ENCODE measurements at regions not wholly inside any gene's neighbourhood (a gene's known extent, or its start where the extent isn't known, plus 50 kb on each side); places are given as distances from the start of the nearest gene placed in this dataset.
"Not testable (repeated sequence)": the region's sequence is repeated elsewhere in the genome, so short reads cannot be mapped to it uniquely, and the experiment has no call there.

DNA sequence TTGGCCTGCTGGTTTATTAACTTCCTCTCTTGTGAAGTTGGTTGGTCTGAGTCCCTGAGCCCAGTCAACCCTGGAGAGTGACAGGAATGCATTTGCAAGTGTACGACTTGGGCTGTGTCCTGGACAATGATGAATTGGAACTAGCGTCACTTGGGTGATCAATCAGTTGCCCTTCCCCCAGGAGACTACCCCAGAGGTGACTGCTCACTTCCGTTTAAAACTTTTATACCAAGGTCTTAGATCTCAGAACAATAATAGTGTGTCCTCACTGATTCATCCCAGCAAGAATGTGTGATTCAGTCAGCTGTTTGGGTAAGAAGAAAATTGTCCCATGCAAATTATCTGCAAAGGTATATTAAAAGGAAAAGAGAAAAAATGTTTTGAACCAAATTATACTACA lies 102.9 kb upstream of the ARMC3 start:
- DNase-seq (ENCODE audit: low spot score): no peak

DNA sequence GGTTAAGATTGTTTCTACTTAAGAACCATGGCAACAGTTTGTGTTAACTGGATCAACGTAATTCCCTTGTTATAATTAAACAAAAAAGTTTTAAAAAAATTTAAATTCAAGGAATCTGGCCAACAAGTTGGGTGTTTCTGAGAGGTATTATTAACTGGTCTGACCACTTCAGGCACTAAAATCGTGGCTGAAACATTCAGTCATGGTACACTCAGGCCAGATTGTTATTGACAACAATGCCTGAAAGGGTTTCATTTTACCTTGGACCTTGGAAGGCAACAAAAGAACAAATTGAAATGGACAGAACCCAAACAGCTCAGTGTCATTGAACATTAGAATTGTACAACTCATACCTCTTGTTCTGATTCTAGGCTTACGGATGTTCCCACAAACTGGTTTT lies 103.3 kb upstream of the ARMC3 start:
- no peak for DNase-seq (ENCODE audit: low spot score)

GRCh38 chr10:22823109-22823508 lies 104.7 kb upstream of the ARMC3 start:
- no peak for DNase-seq (ENCODE audit: low spot score)

GRCh38 chr10:22821921-22822320 lies 105.9 kb upstream of the ARMC3 start:
- not testable (repeated sequence) for DNase-seq (ENCODE audit: low spot score)

DNA sequence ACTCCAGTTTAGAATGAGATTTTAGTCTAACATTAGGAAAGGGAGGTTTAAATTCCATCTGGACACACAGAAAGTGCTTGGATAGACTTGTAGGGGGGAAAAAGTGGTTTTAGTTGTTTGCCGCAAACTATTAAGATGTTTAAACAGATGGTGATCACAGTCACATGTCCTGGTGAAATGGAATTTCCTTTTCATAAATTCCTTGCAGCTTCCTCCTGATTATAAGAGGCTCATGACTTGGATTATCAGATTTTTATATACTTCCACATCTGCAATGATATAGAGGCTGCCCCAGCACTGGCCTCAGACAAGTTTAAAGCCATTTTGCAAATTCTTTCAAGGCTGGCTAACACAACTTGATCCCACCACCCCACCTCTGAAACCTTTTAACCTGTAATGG lies 106.4 kb upstream of the ARMC3 start:
- DNase-seq (ENCODE audit: low spot score): no peak

- DNase-seq (ENCODE audit: low spot score): no peak
Measured at GRCh38 chr10:22816298-22816653, 101.9 kb upstream of the PIP4K2A start.

DNA sequence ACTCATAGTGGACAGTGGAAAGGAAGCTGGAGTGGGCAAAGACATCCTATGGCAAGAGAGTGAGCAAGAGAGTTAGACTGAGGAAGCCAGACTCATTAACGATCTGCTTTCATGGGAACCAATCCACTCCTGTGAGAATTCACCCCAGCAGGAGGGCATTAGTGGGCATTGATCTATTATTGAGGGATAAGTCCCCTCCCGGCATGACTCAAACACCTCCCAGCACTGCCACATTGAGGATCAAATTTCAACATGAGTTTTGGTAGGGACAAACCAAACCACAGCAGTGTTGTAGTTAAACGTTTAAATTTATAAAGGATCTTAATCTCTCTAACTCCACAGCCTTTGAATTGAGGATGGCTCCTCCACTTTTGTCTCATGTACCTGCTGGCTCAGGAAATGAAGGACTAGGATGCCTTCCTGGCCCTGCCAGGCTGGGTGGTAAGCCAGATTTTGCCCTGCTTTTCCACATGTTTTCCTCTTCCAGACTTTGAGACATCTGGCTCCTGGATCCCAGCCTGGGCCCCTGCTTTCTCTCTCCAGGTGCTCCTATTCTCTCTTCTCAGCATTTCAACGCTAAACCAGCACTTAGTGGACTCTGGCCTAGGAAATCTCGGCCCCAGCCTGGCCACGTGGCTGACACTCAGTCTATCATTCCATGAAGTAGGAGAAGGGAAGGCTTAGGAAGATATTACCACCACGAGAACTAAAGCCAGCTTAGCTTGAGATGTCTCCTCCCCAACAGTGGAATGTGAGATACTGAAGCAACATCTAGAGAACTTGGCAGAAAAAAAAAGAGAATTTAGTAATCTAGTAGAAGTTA lies 96.5 kb upstream of the PIP4K2A start:
- no peak for DNase-seq (ENCODE audit: low spot score)

DNA sequence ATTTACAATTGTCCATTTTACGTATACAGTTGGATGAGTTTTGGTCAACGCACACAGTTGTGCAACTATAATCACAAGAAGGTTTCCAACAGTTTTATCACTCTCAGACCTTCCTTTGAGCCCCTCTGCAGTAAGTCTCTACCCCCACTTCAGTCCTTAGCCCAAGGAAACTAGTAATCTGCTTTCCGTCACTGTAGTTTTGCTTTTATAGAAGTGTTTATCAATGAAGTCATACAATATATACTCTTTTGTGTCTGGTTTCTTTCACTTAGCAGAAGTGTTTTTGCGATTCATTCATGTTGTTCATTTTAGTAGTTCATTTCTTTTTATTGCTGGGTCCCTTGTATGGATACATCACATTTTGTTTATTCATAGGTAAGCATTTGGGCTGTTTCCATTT lies 92.9 kb upstream of the PIP4K2A start:
- DNase-seq (ENCODE audit: low spot score): no peak

GRCh38 chr10:22805304-22805703 lies 90.9 kb upstream of the PIP4K2A start:
- peak; percentile 84 for DNase-seq (ENCODE audit: low spot score)

DNA sequence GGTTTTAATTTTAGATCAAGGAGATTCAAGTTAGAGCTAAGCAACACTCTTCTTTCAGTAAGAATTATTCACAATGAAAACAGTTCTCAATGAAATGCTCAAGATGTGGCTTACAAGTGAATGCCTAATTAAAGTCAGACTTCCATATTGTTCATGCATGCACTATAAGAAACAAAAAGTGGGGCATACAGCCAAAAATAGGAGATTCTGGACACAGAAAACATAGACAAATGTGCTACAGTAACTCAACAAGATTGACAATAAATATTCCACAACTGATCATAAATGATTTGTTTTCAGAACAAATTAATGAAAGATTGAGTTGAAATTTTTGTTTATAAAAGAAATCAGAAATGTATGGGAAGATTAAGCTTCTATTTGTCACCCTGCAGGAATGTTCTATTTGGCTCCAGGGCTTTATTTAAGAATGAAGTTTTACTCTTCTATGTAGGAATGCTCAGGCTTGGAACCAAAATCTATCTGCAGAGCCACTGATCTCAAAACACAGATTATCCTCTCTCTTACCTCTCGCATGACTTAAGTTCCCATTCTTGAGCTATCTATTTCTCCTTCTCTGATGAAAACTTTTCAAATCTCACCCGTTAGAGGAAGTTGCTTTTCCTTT lies 89.0 kb upstream of the PIP4K2A start:
- DNase-seq (ENCODE audit: low spot score): no peak

GRCh38 chr10:22801785-22802184 lies 87.4 kb upstream of the PIP4K2A start:
- no peak for DNase-seq (ENCODE audit: low spot score)

- DNase-seq (ENCODE audit: low spot score): not testable (repeated sequence)
Measured at GRCh38 chr10:22797796-22798195, 83.4 kb upstream of the PIP4K2A start.

DNA sequence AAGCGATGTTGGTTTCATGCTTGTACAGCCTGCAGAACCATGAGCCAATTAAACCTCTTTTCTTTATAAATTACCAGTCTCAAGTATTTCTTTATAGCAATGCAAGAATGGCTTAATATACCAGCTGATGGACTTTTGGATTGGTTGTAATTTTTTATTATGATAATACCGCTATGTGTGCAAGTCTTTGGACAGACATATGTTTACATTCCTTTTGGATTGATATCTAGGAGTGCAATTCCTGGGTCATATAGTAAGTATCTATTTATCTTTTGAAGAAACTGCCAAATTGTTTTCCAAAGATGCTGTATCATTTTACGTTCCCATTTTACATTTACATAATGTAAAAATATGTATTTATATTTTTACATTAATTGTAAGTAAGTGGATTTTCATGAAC lies 81.2 kb upstream of the PIP4K2A start:
- no peak for DNase-seq (ENCODE audit: low spot score)

DNA sequence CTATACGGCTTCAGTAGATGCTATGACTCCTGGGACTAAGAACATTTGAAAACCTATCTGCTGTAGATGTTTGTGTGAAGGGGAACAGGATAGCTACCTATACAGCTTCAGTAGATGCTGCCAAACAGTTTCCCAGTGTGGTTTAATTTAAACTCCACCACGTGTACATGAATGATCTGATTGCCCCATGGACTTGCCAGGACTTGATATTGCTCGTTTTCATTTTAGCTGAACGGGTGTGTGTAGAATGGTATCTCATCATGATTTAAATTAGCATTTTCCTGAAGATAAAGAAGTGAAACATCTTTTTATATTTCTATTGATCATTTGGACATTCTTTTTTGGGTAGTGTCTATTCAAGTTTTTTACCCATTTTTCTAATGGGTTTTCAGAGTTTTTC lies 77.8 kb upstream of the PIP4K2A start:
- DNase-seq (ENCODE audit: low spot score): no peak

DNA sequence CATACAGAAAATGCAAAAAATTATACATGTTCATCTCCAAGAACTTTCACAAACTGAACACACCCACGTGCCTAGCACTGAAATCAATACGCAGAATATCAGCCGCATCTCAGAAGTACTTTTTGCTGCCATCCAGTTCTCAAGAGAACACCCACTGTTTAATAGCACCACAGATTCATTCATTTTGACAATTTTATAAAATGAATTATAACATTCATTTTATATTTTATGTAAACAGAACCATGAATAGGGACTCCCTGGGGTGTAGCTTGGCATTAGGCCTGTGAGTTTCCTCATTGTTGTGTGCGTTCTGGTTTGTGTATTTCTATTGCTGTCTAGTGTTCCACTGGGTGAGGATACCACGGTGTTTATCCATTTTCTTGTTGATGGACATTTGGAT lies 77.3 kb upstream of the PIP4K2A start:
- DNase-seq (ENCODE audit: low spot score): no peak

DNA sequence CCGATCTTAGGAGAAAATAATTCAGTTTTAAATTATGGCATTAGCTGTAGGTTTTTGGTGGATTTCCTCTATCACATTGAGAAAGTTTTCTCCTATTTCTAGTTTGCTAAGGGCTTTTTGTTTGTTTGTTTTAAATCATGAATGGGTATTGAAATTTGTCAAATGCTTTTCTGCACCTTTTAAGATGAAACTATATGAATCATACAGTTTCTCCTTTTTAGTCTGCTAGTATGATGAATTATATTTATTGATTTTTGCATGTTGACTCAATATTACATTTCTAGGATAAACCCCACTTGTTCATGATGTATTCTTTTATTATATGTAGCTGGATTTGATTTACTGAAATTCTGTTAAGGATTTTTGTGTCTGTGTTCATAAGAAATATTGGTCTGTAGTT lies 70.3 kb upstream of the PIP4K2A start:
- DNase-seq (ENCODE audit: low spot score): no peak

GRCh38 chr10:22783807-22784206 lies 69.4 kb upstream of the PIP4K2A start:
- DNase-seq (ENCODE audit: low spot score): no peak

GRCh38 chr10:22780474-22780885 lies 66.1 kb upstream of the PIP4K2A start:
- peak; percentile 43 for DNase-seq (ENCODE audit: low spot score)

DNA sequence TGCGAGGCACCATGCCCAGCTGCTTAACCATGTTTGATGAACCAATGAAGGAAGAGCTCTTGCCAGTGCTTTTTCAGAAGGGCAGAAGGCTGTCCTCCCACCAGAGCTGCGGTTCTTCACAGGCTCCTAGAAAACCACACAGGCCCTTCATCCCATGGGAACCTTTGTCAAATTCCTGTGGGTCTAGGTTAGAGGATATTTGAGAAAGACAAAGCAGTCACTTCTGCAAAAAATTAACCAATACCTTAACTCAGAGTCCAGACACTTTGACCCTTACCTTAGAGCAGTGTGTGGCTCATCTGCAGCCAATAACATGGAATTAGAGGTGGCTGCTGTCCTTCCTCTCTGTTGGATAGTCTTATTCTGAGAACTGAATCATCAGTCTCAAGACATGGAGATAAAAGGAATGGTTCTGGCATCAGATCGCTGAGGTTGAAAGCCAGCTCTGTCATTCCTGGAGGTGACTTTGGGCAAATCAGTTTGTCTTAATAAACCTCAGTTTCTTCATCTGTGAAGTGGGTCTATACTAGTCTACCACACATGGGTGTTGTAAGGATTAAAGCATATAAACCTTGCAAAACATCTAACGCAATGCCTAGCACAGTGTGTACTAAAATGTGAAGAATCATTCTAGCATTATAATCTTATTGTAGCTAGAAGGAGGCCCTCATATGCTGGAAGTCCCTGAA lies 65.1 kb upstream of the PIP4K2A start:
- no peak for DNase-seq (ENCODE audit: low spot score)

DNA sequence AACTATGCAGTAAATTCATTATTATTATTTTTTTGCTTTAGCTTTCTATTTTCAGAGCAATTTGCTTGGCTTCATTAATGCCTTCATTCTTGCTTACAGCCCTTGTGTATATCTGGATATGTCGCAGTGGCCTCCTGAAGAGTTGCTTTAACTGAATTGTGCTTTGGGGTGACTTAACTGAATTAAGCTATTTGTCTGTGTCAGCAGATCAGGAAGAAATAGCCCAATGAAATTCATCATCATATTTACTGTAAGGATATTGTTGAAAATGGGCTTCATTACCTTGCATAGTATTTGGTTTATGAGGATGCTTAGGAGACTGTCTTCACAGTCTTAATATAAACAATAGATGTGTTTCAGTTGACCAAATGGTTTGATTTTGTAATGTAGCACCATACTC lies 59.7 kb upstream of the PIP4K2A start:
- DNase-seq (ENCODE audit: low spot score): no peak

DNA sequence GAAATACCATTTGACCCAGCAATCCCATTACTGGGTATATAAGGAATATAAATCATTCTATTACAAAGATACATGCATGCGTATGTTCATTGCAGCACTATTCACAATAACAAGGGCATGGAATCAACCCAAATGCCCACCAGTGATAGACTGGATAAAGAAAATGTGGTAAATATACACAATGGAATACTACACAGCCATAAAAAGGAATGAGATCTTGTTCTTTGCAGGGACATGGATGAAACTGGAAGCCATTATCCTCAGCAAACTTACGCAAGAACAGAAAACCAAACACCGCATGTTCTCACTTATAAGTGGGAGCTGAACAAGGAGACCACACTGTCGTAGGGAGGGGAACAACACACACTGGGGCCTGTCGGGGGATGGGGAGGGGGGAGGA lies 57.3 kb upstream of the PIP4K2A start:
- not testable (repeated sequence) for DNase-seq (ENCODE audit: low spot score)

- DNase-seq (ENCODE audit: low spot score): no peak
Measured at GRCh38 chr10:22770270-22770669, 55.9 kb upstream of the PIP4K2A start.

DNA sequence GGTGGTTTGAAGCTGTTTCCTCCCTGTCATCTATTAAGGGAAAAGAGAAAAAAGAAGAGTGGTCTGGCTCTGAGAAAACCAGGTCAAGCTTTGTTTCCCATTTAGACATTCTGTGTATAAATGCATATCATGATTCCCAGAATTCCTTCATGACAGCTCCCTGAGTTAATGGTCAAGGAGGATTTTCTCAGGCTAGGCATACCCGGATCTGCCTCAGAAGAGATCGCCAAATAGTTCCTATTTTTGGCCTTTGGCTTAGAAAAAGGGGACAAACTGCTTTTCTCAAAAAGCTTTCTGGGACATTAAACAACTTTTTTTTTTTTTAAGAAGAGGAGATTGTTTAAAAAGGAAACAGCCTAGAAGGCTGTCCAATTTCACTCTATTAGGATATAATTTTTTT lies 53.5 kb upstream of the PIP4K2A start:
- no peak for DNase-seq (ENCODE audit: low spot score)

All from putamen (tissue), 1 donor.